LNCAP (cell line): ENCODE measurements at regions not wholly inside any gene's neighbourhood (a gene's known extent, or its start where the extent isn't known, plus 50 kb on each side); places are given as distances from the start of the nearest gene placed in this dataset.

Experiments used
- CTCF ChIP-seq: fragments of 450-650 bp; IDR thresholded peaks from 2 replicates; pipeline ENCODE4 v1.5.1; 2017; ENCODE audit warnings: mild to moderate bottlenecking

GRCh38 chr21:41655259-41655658 is 111.6 kb downstream of the RIPK4 start:
- TF ChIP-seq CTCF = no peak

GRCh38 chr21:41653954-41654491 is 112.8 kb downstream of the RIPK4 start:
- no peak for TF ChIP-seq CTCF

- no peak for TF ChIP-seq CTCF
Observed at GRCh38 chr21:41653243-41653953, 113.5 kb downstream of the RIPK4 start.

GRCh38 chr21:41651830-41652229 is 115.0 kb downstream of the RIPK4 start:
- no peak for TF ChIP-seq CTCF

GRCh38 chr21:41651406-41651805 is 115.4 kb downstream of the RIPK4 start:
- TF ChIP-seq CTCF = no peak

GRCh38 chr21:41650526-41651145 is 116.2 kb downstream of the RIPK4 start:
- TF ChIP-seq CTCF = no peak

GRCh38 chr21:41648591-41649031 is 118.2 kb downstream of the RIPK4 start:
- TF ChIP-seq CTCF = no peak
